Heart left ventricle (tissue), 16 donors: ENCODE measurements at regions not wholly inside any gene's neighbourhood (a gene's known extent, or its start where the extent isn't known, plus 50 kb on each side); places are given as distances from the start of the nearest gene placed in this dataset.

ENCODE experiments used
- ATAC-seq, 4 donors: fragments of 200-7000 bp; cut with Tn5 transposase; one replicate each; pipeline ENCODE4 v1.9.1; 2020 to 2022; ENCODE audit warnings: moderate library complexity in 4 of 4, mild to moderate bottlenecking in 3 of 4, moderate number of reproducible peaks in 1 of 4
- DNase-seq, 5 donors: peaks; one replicate each; pipeline ENCODE4 v3.0.0-alpha.2; 2020
- H3K27ac ChIP-seq, 12 donors: fragments of 200-600 bp; sonication (generic) in 4 of 12; one replicate each; pipeline versions ENCODE4 v1.5.0 to v1.8.0; 2016 to 2022; ENCODE audit warnings: mild to moderate bottlenecking in 2 of 12
- H3K27me3 ChIP-seq, 9 donors: fragments of 200-600 bp; sonication (generic) in 2 of 9; one replicate each; pipeline versions ENCODE4 v1.5.1 to v1.8.0; 2016 to 2022; ENCODE audit warnings: mild to moderate bottlenecking in 3 of 9
- H3K36me3 ChIP-seq, 9 donors: fragments of 200-600 bp; sonication (generic) in 2 of 9; one replicate each; pipeline versions ENCODE4 v1.5.0 to v1.8.0; 2018 to 2022; ENCODE audit warnings: mild to moderate bottlenecking in 2 of 9
- H3K4me1 ChIP-seq, 12 donors: fragments of 200-600 bp; sonication (generic) in 4 of 12; one replicate each; pipeline versions ENCODE4 v1.5.0 to v1.8.0; 2016 to 2022; ENCODE audit warnings: mild to moderate bottlenecking in 3 of 12
- H3K4me3 ChIP-seq, 12 donors: fragments of 200-600 bp; sonication (generic) in 4 of 12; one replicate each; pipeline versions ENCODE4 v1.5.0 to v1.8.0; 2017 to 2022; ENCODE audit warnings: mild to moderate bottlenecking in 9 of 12, moderate library complexity in 4 of 12
- H3K9me3 ChIP-seq, 12 donors: fragments of 200-600 bp; sonication (generic) in 4 of 12; one replicate each; pipeline versions ENCODE4 v1.5.0 to v1.8.0; 2016 to 2022; ENCODE audit warnings: mild to moderate bottlenecking in 1 of 12
- CTCF ChIP-seq, 12 donors: fragments of 200-600 bp; sonication (generic) in 4 of 12; IDR thresholded peaks; one replicate each; pipeline versions ENCODE4 v1.5.0 to v1.8.0; 2018 to 2022; ENCODE audit warnings: antibody characterized with exemption in 12 of 12, mild to moderate bottlenecking in 5 of 12
- POLR2A ChIP-seq, 2 donors: fragments of 450-650 bp; IDR thresholded peaks; one replicate each; pipeline ENCODE4 v1.6.1; 2017; ENCODE audit warnings: antibody characterized with exemption in 2 of 2, mild to moderate bottlenecking in 2 of 2, moderate library complexity in 2 of 2
- WGBS, 4 donors: extraction: QIAGEN DNeasy Blood & Tissue Kit in 2 of 4; methylation state at CpG; one replicate each; pipeline versions ENCODE4 v1.1.5 to v1.1.7; 2013 to 2018; 5-methylcytosine and 5-hydroxymethylcytosine counted together
- intact Hi-C, 10 donors: fragments of 100-400 bp; cut with DNase I; formaldehyde crosslinking; loops; one replicate each; pipeline versions ENCODE4 v1.11.1 to v1.14.2; 2022
- donor health status: ischemic (EF 13 %, LVEDD 7.1; RV severe dilation, severe dysfunction).
- donor health status: healthy with polysubstance abuse.
- donor health status: DM: no; HTN: yes; CAD: no.
- donor health status: DM: no; HTN: no; CAD: no.
- donor health status: ischemic (EF 25% LVEDD 6.9; RV normal size, moderate dysfunction).
- donor health status: ischemic (EF 25% LVEDD 5.7; RV mildly dilated, moderate dysfunction).
- donor health status: healthy.
- donor health status: DM: yes; HTN: yes; CAD: no.
- donor health status: ischemic (EF 35%, LVEDD 5.7; RV mildly dilated, moderate dysfunction).
- donor health status: nonischemic (EF 11% LVEDD 7.7; RV severe dilation, severe dysfunction).
- donor health status: DM: yes; HTN: yes; CAD: no.
- donor health status: PGD.
- donor health status: ischemic (EF 29% LVEDD 5.4; RV normal size, mild dysfunction).
- donor health status: nonischemic (EF 23%, LVEDD 6.1; RV moderate dilation, normal function).

DNA sequence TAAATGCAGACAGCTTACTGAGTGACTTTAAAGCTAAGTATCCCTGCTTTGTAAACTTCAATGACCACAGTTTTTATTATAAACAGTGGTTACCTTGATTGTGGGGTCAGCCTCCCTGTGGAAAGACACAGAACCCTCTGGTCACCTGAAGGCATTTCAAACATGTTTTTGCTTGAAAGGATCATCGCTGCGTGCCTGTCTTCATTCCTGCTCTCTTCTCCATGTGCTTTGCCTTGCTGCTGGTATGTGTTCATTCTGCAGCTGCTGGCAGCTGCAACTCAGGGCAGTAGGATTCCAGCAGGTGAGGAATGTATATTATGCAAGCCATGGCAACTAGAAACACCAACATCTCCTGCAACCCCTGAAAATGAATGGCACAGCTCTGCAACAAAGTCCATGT lies 81.0 kb upstream of the VAV3 start:
- Histone ChIP-seq H3K27me3 (no peaks in the 10 kb centered on the region), H3K4me1 (peaks cover 0 to 54% (median 11%) of the 10 kb centered on the region in 12 donors), H3K9me3 (peaks cover 0 to 9% (median 0%) of the 10 kb centered on the region in 12 donors), H3K4me3 (no peak overlapping the region), H3K36me3 (no peaks in the 10 kb centered on the region), H3K27ac (no peak overlapping the region)
- no peak for ATAC-seq
- intact Hi-C loops: no loop called here
- WGBS, 4 donors: 58 to 86% (median 64%) methylated on average over 2 of the region's 2 CpGs
- TF ChIP-seq CTCF (IDR thresholded peaks at IDR 0.05): no peak
- no peak for TF ChIP-seq POLR2A (IDR thresholded peaks at IDR 0.05)
- DNase-seq: no peak

GRCh38 chr1:108045460-108045859 lies 80.5 kb upstream of the VAV3 start:
- Histone ChIP-seq H3K4me3 (no peak overlapping the region), H3K36me3 (no peaks in the 10 kb centered on the region), H3K4me1 (peaks cover 0 to 49% (median 6%) of the 10 kb centered on the region in 12 donors), H3K27me3 (no peaks in the 10 kb centered on the region), H3K27ac (no peak overlapping the region), H3K9me3 (peaks cover 0 to 9% (median 0%) of the 10 kb centered on the region in 12 donors)
- no peak for ATAC-seq
- WGBS, 4 donors: 45 to 69% (median 61%) methylated on average over 7 of the region's 7 CpGs
- intact Hi-C loops: no loop called here
- TF ChIP-seq POLR2A (IDR thresholded peaks at IDR 0.05): no peak
- no peak for TF ChIP-seq CTCF (IDR thresholded peaks at IDR 0.05)
- no peak for DNase-seq

DNA sequence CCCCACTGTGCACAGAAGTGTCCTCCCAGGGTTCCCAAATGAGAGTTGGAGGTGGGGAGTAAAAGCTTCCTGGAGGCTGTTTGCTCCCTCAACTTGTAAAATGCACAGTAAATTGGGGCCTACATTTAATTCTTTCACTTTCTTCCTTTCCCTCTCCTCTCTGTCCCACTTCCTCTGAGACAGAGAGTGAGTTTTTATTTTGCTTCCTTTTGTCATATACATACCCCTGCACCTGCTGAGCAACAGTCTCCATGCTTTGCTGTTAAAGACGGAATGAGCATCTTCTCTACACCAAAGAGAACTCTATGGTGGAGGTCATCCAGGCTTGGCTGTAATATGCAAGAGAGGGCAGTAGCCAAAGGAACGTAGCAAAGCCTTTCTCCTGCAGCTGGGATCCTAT lies 79.3 kb upstream of the VAV3 start:
- TF ChIP-seq CTCF (IDR thresholded peaks at IDR 0.05) (no peak), POLR2A (IDR thresholded peaks at IDR 0.05) (no peak)
- H3K4me3 ChIP-seq: no peak overlapping the region
- WGBS, 4 donors: 66 to 69% (median 68%) methylated on average over 2 of the region's 2 CpGs
- ATAC-seq (no peak), DNase-seq (no peak)
- peaks cover 0 to 37% (median 1%) of the 10 kb centered on the region in 12 donors for H3K4me1 ChIP-seq
- no peaks in the 10 kb centered on the region for H3K27me3 ChIP-seq
- H3K9me3 ChIP-seq: peaks cover 0 to 9% (median 0%) of the 10 kb centered on the region in 12 donors
- peak overlapping the region in 1 of 12 donors; percentile 54 for H3K27ac ChIP-seq
- intact Hi-C loops: no loop called here
- H3K36me3 ChIP-seq: no peaks in the 10 kb centered on the region

GRCh38 chr1:108043707-108044106 lies 78.7 kb upstream of the VAV3 start:
- no peak for ATAC-seq
- H3K27ac ChIP-seq: no peak overlapping the region
- no peak for TF ChIP-seq POLR2A (IDR thresholded peaks at IDR 0.05)
- no peak for TF ChIP-seq CTCF (IDR thresholded peaks at IDR 0.05)
- H3K4me3 ChIP-seq: no peak overlapping the region
- DNase-seq: no peak
- intact Hi-C loops: no loop called here
- 64 to 78% (median 73%) methylated on average over 8 of the region's 8 CpGs for WGBS, 4 donors
- H3K27me3 ChIP-seq: no peaks in the 10 kb centered on the region
- H3K36me3 ChIP-seq: no peaks in the 10 kb centered on the region
- H3K9me3 ChIP-seq: peaks cover 0 to 7% (median 0%) of the 10 kb centered on the region in 12 donors
- peaks cover 0 to 36% (median 0%) of the 10 kb centered on the region in 12 donors for H3K4me1 ChIP-seq
